Keratinocyte (primary cell): ENCODE measurements at regions not wholly inside any gene's neighbourhood (a gene's known extent, or its start where the extent isn't known, plus 50 kb on each side); places are given as distances from the start of the nearest gene placed in this dataset.

Source experiments
- DNase-seq: peaks from one replicate; pipeline ENCODE4 v3.0.0-alpha.2; 2011; ENCODE audit warnings: low read depth, missing footprints, low spot score
- FAIRE-seq: peaks from 2 replicates; lab custom pipeline; 2011; peaks lifted over from hg19 to GRCh38; lab: Jason Lieb, UNC
- H2AFZ ChIP-seq: 2 replicates; pipeline ENCODE4 v1.6.0; 2012; ENCODE audit warnings: low read length, control low read depth, inconsistent platforms; ENCODE audit not compliant: control insufficient read depth
- H3K27ac ChIP-seq: 2 replicates; pipeline ENCODE4 v1.5.1; 2011; ENCODE audit warnings: low read length; ENCODE audit not compliant: control insufficient read depth, insufficient read depth
- H3K27me3 ChIP-seq: 3 replicates; pipeline ENCODE4 v1.6.0; 2011; ENCODE audit warnings: low read length; ENCODE audit not compliant: control insufficient read depth, insufficient read depth; ENCODE audit errors: extremely low read depth
- H3K36me3 ChIP-seq, 2 experiments: 2 replicates in 1 of 2; 3 replicates in 1 of 2; pipeline ENCODE4 v1.5.1; 2011; ENCODE audit warnings: low read length in 2 of 2, mild to moderate bottlenecking in 1 of 2; ENCODE audit not compliant: control insufficient read depth in 2 of 2, insufficient read depth in 2 of 2; ENCODE audit errors: extremely low read depth in 1 of 2
- H3K4me1 ChIP-seq: 3 replicates; pipeline ENCODE4 v1.5.1; 2011; ENCODE audit warnings: low read length; ENCODE audit not compliant: control insufficient read depth, insufficient read depth; ENCODE audit errors: extremely low read depth
- H3K4me2 ChIP-seq: 3 replicates; pipeline ENCODE4 v1.6.0; 2011; ENCODE audit warnings: low read depth, low read length; ENCODE audit not compliant: control insufficient read depth, insufficient read depth; ENCODE audit errors: extremely low read depth
- H3K4me3 ChIP-seq, 3 experiments: fragments of 200-600 bp in 1 of 3; sonication (generic) in 1 of 3; 2 replicates in 2 of 3; 3 replicates in 1 of 3; pipeline ENCODE4 v1.5.1; 2011 to 2016; ENCODE audit warnings: low read length in 3 of 3, mild to moderate bottlenecking in 3 of 3, control low read depth in 2 of 3, inconsistent platforms in 1 of 3, low read depth in 1 of 3, mixed read lengths in 1 of 3, mixed run types in 1 of 3, moderate library complexity in 1 of 3; ENCODE audit not compliant: control insufficient read depth in 2 of 3, insufficient read depth in 2 of 3; ENCODE audit errors: extremely low read depth in 1 of 3
- H3K79me2 ChIP-seq: 2 replicates; pipeline ENCODE4 v1.6.0; 2012; ENCODE audit warnings: low read length; ENCODE audit not compliant: control insufficient read depth, insufficient read depth
- H3K9ac ChIP-seq: 3 replicates; pipeline ENCODE4 v1.6.0; 2011; ENCODE audit warnings: low read length; ENCODE audit not compliant: control insufficient read depth, insufficient read depth; ENCODE audit errors: extremely low read depth
- H3K9me1 ChIP-seq: 3 replicates; pipeline ENCODE4 v1.6.0; 2011; ENCODE audit warnings: low read length; ENCODE audit not compliant: control insufficient read depth, insufficient read depth; ENCODE audit errors: extremely low read depth
- H3K9me3 ChIP-seq: 2 replicates; pipeline ENCODE4 v1.5.1; 2012; ENCODE audit warnings: low read depth, low read length; ENCODE audit not compliant: control insufficient read depth
- H4K20me1 ChIP-seq: 3 replicates; pipeline ENCODE4 v1.6.0; 2011; ENCODE audit warnings: low read length; ENCODE audit not compliant: control insufficient read depth, insufficient read depth; ENCODE audit errors: extremely low read depth
- EZH2 ChIP-seq: IDR thresholded peaks from one replicate; pipeline ENCODE4 v1.6.1; 2012; ENCODE audit warnings: inconsistent platforms, mild to moderate bottlenecking, low read length, moderate library complexity
- dilution Hi-C: fragments of 300-500 bp; cut with MboI; formaldehyde crosslinking; loops from one replicate; pipeline ENCODE4 v1.7.0; 2020; ENCODE audit warnings: low sequenced_read_pairs; ENCODE audit not compliant: extremely low pct_ligation_motif_present
- TF ChIP-seq, protein P1 (sequence below), 3 experiments: IDR thresholded peaks in 1 of 3; conservative IDR thresholded peaks in 1 of 3; optimal IDR thresholded peaks in 1 of 3; 2 replicates in 2 of 3; 3 replicates in 1 of 3; pipeline versions ENCODE3 to v1.5.1; 2011; ENCODE audit warnings: low read length in 3 of 3, mild to moderate bottlenecking in 3 of 3, moderate library complexity in 2 of 3, control low read depth in 1 of 3, inconsistent platforms in 1 of 3; ENCODE audit not compliant: insufficient read depth in 2 of 3; ENCODE audit errors: extremely low read depth in 1 of 3

DNA sequence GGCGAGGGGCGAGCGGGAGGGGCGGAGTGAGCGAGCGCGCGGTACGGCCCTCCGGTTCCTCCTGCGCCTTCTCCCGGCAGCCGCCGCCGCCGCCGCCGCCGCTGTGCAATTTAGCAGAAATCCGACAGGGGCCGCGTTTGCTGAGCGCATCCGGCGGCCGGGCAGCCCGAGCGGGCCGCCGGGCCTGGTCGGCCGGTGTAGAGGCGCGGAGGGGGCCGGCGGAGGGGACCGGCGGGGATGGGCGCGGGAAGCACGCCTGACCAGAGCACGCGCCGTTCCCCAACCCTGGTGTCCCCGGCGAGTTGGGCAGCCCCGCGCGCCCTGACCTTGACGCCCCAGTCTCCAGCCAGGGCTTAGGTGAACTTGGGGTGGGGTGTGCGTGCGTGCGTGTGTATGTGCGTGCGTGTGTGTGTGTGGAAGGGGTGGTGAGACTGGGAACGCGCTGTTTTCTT lies 144.5 kb upstream of the ZNF536 start:
- Histone ChIP-seq H3K4me3 (peak overlapping the region; percentile 38 to 64 (median 51)), H3K9me3 (no peaks in the 10 kb centered on the region), H4K20me1 (no peaks in the 10 kb centered on the region), H3K4me2 (peak overlapping the region; percentile 81), H3K79me2 (no peaks in the 10 kb centered on the region), H3K4me1 (peaks cover 3% of the 10 kb centered on the region), H3K36me3 (no peaks in the 10 kb centered on the region), H3K27me3 (peaks cover 75% of the 10 kb centered on the region), H3K27ac (no peak overlapping the region), H3K9ac (no peak overlapping the region), H2AFZ (no peak overlapping the region), H3K9me1 (no peaks in the 10 kb centered on the region)
- FAIRE-seq = no peak
- dilution Hi-C loops = no loop called here
- no peak for TF ChIP-seq EZH2
- TF ChIP-seq, protein P1, sequence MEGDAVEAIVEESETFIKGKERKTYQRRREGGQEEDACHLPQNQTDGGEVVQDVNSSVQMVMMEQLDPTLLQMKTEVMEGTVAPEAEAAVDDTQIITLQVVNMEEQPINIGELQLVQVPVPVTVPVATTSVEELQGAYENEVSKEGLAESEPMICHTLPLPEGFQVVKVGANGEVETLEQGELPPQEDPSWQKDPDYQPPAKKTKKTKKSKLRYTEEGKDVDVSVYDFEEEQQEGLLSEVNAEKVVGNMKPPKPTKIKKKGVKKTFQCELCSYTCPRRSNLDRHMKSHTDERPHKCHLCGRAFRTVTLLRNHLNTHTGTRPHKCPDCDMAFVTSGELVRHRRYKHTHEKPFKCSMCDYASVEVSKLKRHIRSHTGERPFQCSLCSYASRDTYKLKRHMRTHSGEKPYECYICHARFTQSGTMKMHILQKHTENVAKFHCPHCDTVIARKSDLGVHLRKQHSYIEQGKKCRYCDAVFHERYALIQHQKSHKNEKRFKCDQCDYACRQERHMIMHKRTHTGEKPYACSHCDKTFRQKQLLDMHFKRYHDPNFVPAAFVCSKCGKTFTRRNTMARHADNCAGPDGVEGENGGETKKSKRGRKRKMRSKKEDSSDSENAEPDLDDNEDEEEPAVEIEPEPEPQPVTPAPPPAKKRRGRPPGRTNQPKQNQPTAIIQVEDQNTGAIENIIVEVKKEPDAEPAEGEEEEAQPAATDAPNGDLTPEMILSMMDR (optimal IDR thresholded peaks at IDR 0.05 in 1 of 3, IDR thresholded peaks at IDR 0.05 in 1 of 3, conservative IDR thresholded peaks at IDR 0.05 in 1 of 3; ENCODE audit: extremely low read depth in 1 of 3, insufficient read depth in 2 of 3, low read length in 3 of 3) = peak in 2 of 3 experiments; percentile 42 to 52
- DNase-seq = no peak

DNA sequence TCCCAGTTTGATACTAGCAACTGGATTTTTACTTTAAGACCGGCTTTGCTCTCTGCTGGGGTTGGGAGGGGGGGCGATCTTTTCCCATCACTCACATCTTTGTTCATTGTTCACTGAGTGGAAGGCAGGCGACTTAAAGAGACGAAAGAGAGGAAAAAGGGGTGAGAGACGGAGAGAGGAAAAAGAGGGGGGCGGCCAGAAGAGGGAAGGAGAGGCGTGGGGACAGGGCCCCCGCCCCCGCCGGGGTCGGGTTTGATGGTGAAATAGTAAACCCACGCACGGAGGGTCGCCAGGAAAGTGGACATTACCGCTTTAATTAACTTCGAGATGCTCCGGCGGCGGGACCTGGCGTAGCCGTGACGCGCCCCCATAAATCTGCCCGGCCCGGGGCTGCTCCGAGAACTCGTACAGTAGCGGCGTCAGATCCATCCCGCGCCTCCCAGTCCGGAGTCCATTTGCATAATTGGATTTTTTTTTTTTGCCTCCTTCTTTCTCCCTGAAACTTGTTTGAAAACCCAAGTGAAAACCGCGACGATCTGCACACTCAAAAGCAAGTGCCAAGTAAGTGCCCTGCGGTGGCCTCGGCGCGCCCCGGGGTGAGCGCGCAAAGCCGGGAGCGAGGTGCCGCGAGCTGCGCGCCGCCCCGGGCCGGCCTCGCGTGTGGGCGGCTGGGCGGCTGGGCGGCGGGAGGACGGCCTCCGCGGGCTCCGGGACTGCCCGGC lies 143.9 kb upstream of the ZNF536 start:
- Histone ChIP-seq H3K9me3 (no peaks in the 10 kb centered on the region), H3K36me3 (no peaks in the 10 kb centered on the region), H3K27ac (no peak overlapping the region), H3K27me3 (peaks cover 71% of the 10 kb centered on the region), H3K4me1 (peaks cover 3% of the 10 kb centered on the region), H3K9me1 (no peaks in the 10 kb centered on the region), H3K79me2 (no peaks in the 10 kb centered on the region), H4K20me1 (no peaks in the 10 kb centered on the region), H3K4me2 (peak overlapping the region; percentile 37), H3K4me3 (peak overlapping the region in 1 of 3 experiments; percentile 27), H2AFZ (no peak overlapping the region), H3K9ac (no peak overlapping the region)
- FAIRE-seq (no peak), DNase-seq (no peak)
- peak; percentile 76 for TF ChIP-seq EZH2
- TF ChIP-seq, protein P1 (optimal IDR thresholded peaks at IDR 0.05 in 1 of 3, IDR thresholded peaks at IDR 0.05 in 1 of 3, conservative IDR thresholded peaks at IDR 0.05 in 1 of 3; ENCODE audit: extremely low read depth in 1 of 3, insufficient read depth in 2 of 3, low read length in 3 of 3) = no peak
- dilution Hi-C loops = no loop called here
